OCI-LY3 (cell line): ENCODE measurements at regions not wholly inside any gene's neighbourhood (a gene's known extent, or its start where the extent isn't known, plus 50 kb on each side); places are given as distances from the start of the nearest gene placed in this dataset.
A peak's percentile ranks its signal among the peaks of the same experiment; 100 is the strongest.

ENCODE experiments used
- H2AFZ ChIP-seq: fragments of 200-600, 300-600 bp; shearing (Covaris generic); 2 replicates; pipeline ENCODE4 v1.6.0; 2014; ENCODE audit warnings: antibody characterized with exemption, low read depth, low read length
- H3K27ac ChIP-seq: fragments of 200-600, 300-600 bp; sonication (generic); 2 replicates; pipeline ENCODE4 v1.5.1; 2014; ENCODE audit warnings: mild to moderate bottlenecking, low read length, moderate library complexity, mixed read lengths
- H3K27me3 ChIP-seq: fragments of 200-600, 300-600 bp; sonication (generic); 2 replicates; pipeline ENCODE4 v1.6.1; 2014; ENCODE audit warnings: low read depth, low read length, mixed read lengths
- H3K36me3 ChIP-seq: fragments of 200-600, 300-600 bp; sonication (generic); replicated peaks from 2 replicates; pipeline ENCODE3; 2014; ENCODE audit warnings: low read depth, low read length, mixed read lengths
- H3K4me1 ChIP-seq: fragments of 300-600, 200-600 bp; sonication (generic); 2 replicates; pipeline ENCODE4 v1.6.1; 2014; ENCODE audit warnings: low read length, mixed read lengths
- H3K4me2 ChIP-seq: fragments of 200-600, 300-600 bp; sonication (generic); 2 replicates; pipeline ENCODE4 v1.6.1; 2014; ENCODE audit warnings: low read length, mixed read lengths
- H3K4me3 ChIP-seq: fragments of 300-600, 200-600 bp; sonication (generic); 2 replicates; pipeline ENCODE4 v1.5.1; 2014; ENCODE audit warnings: antibody characterized with exemption, mild to moderate bottlenecking, low read length, moderate library complexity
- H3K79me2 ChIP-seq: fragments of 300-600, 200-600 bp; shearing (Covaris generic); 2 replicates; pipeline ENCODE4 v1.6.1; 2014; ENCODE audit warnings: mild to moderate bottlenecking, low read length, mixed read lengths
- H3K9ac ChIP-seq: fragments of 300-600, 200-600 bp; shearing (Covaris generic); 2 replicates; pipeline ENCODE4 v1.6.0; 2014; ENCODE audit warnings: mild to moderate bottlenecking, low read length, moderate library complexity
- H3K9me3 ChIP-seq: fragments of 200-600, 300-600 bp; shearing (Covaris generic); 2 replicates; pipeline ENCODE4 v1.6.1; 2014; ENCODE audit warnings: low read length, mixed read lengths; ENCODE audit not compliant: insufficient read depth
- H4K20me1 ChIP-seq: fragments of 200-600, 300-600 bp; sonication (generic); 2 replicates; pipeline ENCODE4 v1.6.1; 2016; ENCODE audit warnings: low read length, mixed read lengths; ENCODE audit not compliant: insufficient read depth
- EZH2phosphoT487 ChIP-seq: fragments of 200-600 bp; shearing (Covaris generic); IDR thresholded peaks from 2 replicates; pipeline ENCODE4 v1.6.1; 2018; ENCODE audit warnings: antibody characterized with exemption, mixed run types, low read depth
- TF ChIP-seq, protein P1 (sequence below): fragments of 200-600, 300-600 bp; sonication (generic); IDR thresholded peaks from 2 replicates; pipeline ENCODE4 v1.5.1; 2014; ENCODE audit warnings: antibody characterized with exemption, low read length, low read depth

DNA sequence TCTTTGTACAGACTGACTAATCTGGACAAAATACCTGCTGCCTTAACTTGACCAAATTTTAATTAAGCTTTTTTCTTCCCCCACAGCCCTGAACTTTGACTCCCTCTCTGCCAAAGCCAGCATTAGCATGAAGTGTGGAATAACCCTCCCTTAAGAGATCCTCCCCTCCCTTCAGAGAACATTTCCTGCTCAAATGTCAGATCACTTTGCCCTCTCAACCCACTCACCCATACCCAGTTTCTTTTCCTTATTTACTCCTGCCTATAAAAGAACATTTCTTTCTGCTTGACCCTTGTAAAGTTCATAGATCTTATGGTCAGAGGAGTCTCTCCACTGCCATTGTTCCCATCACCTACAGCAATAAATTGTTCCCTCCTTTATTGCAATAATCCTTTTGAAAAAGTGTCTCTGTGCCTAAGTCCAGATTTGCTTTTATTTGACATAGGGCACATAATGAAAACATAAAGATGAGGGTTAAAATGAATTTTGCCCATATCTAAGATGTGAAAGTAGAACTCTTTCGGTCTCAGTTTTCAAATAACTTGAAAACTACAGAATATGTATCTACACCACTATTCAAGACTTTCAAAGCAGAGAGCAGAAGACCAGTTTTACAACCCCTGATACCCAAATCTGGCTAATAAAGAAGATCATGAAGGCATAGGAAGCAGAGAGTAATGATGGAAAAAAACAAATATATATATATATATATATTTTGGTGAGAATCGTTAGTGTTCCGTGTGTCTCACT, 289.7 kb upstream of the ANXA10 start:
- Histone ChIP-seq H3K9ac (no peak overlapping the region), H3K27me3 (no peaks in the 10 kb centered on the region), H3K79me2 (no peaks in the 10 kb centered on the region), H3K27ac (no peak overlapping the region), H3K4me2 (no peak overlapping the region), H2AFZ (peak overlapping the region; percentile 25; the same call in 1 of the 2 replicates), H3K4me1 (no peaks in the 10 kb centered on the region; the same call in 1 of the 2 replicates), H4K20me1 (no peaks in the 10 kb centered on the region), H3K9me3 (no peaks in the 10 kb centered on the region), H3K4me3 (no peak overlapping the region), H3K36me3 (no peaks in the 10 kb centered on the region)
- TF ChIP-seq, protein P1, sequence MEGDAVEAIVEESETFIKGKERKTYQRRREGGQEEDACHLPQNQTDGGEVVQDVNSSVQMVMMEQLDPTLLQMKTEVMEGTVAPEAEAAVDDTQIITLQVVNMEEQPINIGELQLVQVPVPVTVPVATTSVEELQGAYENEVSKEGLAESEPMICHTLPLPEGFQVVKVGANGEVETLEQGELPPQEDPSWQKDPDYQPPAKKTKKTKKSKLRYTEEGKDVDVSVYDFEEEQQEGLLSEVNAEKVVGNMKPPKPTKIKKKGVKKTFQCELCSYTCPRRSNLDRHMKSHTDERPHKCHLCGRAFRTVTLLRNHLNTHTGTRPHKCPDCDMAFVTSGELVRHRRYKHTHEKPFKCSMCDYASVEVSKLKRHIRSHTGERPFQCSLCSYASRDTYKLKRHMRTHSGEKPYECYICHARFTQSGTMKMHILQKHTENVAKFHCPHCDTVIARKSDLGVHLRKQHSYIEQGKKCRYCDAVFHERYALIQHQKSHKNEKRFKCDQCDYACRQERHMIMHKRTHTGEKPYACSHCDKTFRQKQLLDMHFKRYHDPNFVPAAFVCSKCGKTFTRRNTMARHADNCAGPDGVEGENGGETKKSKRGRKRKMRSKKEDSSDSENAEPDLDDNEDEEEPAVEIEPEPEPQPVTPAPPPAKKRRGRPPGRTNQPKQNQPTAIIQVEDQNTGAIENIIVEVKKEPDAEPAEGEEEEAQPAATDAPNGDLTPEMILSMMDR: no peak
- no peak for TF ChIP-seq EZH2phosphoT487

DNA sequence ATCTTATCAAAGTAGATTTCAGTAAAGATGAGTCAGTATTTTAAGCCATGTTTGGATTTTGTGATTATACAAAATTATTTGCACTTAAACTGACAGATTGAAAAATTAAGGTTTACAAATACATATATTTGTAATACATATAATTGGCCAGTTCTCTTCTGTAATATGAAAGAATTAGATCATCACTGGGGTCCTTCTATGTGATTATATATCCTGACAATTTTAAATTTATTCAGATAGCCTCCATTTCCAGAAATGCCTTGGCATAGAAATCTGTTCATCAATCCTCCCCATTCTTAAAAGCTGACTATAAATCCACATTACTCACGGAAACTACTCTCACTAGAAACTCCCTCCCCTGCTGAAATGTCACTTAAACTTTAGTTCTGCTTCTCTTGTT, 280.4 kb upstream of the ANXA10 start:
- Histone ChIP-seq H4K20me1 (no peaks in the 10 kb centered on the region), H3K36me3 (no peaks in the 10 kb centered on the region), H2AFZ (no peak overlapping the region), H3K9ac (no peak overlapping the region), H3K4me2 (no peak overlapping the region), H3K27ac (no peak overlapping the region), H3K4me3 (no peak overlapping the region), H3K4me1 (no peaks in the 10 kb centered on the region), H3K9me3 (peaks cover 10% of the 10 kb centered on the region; the same call in 1 of the 2 replicates), H3K27me3 (no peaks in the 10 kb centered on the region), H3K79me2 (no peaks in the 10 kb centered on the region)
- no peak for TF ChIP-seq EZH2phosphoT487
- TF ChIP-seq, protein P1: no peak

DNA sequence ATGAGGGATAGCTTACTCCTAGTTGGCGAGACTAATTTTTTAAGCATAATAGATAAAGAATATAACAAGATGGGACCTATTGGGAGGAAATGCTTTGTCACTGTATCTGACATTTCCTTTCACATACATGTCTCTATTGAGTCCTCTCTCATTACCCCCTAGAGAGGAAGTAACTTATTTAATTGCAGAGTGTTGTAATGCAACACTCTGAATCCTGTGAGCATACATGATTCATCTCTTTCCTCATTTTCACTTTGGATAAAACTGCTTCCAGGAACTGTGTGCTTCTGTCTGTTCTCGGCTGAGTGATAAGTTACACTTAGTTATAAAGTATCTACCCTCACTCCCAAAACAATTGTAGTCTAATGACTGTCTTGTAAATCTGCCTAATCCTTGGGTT, 266.1 kb upstream of the ANXA10 start:
- no peak overlapping the region for H3K4me2 ChIP-seq

DNA sequence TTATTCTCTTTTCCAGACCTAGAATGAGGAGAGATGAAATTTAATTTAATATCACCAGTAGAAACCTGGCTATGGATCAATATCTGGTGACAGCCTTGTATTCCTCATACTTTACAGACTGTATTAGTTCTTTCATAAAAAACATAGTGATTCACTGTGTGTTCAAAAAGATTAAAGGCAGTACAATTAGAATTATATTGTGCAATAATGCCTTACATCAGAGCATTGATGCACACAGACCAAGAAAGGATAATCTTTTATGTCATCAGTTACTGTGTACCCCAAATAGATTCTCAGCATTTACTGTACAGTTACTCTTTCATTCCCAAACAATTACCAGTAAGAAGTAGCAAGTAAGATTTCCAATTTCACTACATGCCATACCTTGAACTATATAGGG, 260.5 kb upstream of the ANXA10 start:
- H3K9ac ChIP-seq: no peak overlapping the region
- H4K20me1 ChIP-seq: no peaks in the 10 kb centered on the region

More for the DNA sequence above, 266.1 kb upstream of the ANXA10 start:
- H3K27ac ChIP-seq: no peak overlapping the region
- H3K9me3 ChIP-seq: no peaks in the 10 kb centered on the region
- H3K9ac ChIP-seq: no peak overlapping the region
- H3K27me3 ChIP-seq: no peaks in the 10 kb centered on the region
- H4K20me1 ChIP-seq: no peaks in the 10 kb centered on the region
- H3K4me1 ChIP-seq: no peaks in the 10 kb centered on the region
- H3K36me3 ChIP-seq: no peaks in the 10 kb centered on the region
- H2AFZ ChIP-seq: no peak overlapping the region
- no peaks in the 10 kb centered on the region for H3K79me2 ChIP-seq
- H3K4me3 ChIP-seq: no peak overlapping the region
- TF ChIP-seq, protein P1: no peak
- no peak for TF ChIP-seq EZH2phosphoT487

More for the DNA sequence above, 260.5 kb upstream of the ANXA10 start:
- H3K36me3 ChIP-seq: no peaks in the 10 kb centered on the region
- no peak overlapping the region for H2AFZ ChIP-seq
- no peak overlapping the region for H3K27ac ChIP-seq
- no peak overlapping the region for H3K4me3 ChIP-seq
- no peaks in the 10 kb centered on the region for H3K79me2 ChIP-seq
- H3K9me3 ChIP-seq: no peaks in the 10 kb centered on the region
- no peaks in the 10 kb centered on the region for H3K27me3 ChIP-seq
- H3K4me1 ChIP-seq: no peaks in the 10 kb centered on the region
- TF ChIP-seq EZH2phosphoT487: no peak
- TF ChIP-seq, protein P1: no peak
- H3K4me2 ChIP-seq: no peak overlapping the region
